Fibroblast of skin of left biceps (primary cell): ENCODE measurements at regions not wholly inside any gene's neighbourhood (a gene's known extent, or its start where the extent isn't known, plus 50 kb on each side); places are given as distances from the start of the nearest gene placed in this dataset.

Source experiments
- DNase-seq, 2 experiments: peaks; one replicate each; pipeline ENCODE4 v3.0.0-alpha.2; 2013; ENCODE audit warnings: low read depth in 2 of 2

DNA sequence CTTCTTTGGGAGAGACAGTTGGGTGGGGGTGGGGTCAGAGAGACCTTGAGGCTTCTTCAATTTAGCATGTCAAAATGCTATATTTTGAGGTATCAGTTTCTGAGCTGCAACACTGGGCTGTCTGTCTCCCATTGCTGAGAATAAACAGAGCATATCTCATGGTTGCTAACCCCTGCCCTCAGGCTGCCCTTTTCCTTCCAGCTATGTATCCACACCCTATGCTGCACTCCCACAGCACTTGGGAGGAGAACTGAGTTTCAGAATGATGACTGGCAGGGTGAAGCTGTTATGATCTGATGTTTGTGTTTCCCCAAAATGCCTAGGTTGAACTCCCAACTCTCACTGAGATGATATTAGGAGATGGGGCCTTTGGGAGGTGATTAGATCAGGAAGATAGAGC, 794.0 kb downstream of the RNF144A start:
- DNase-seq, result no peak

DNA sequence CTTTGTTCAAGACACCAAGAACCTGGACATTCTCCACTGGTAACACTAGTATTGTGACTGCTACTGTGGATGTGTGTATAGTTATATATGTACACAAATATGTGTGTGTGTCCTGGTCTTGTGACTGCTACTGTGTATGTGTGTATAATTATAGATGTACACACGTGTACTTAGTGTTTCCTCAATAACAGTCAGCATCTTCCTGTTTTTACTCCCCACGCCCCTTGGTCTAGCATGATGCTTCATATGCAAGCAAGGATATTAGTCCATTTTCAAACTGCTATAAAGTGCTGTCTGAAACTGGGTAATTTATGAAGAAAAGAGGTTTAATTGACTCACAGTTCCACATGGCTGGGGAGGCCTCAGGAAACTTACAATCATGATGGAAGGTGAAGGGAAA, 802.7 kb downstream of the RNF144A start:
- no peak for DNase-seq

DNA sequence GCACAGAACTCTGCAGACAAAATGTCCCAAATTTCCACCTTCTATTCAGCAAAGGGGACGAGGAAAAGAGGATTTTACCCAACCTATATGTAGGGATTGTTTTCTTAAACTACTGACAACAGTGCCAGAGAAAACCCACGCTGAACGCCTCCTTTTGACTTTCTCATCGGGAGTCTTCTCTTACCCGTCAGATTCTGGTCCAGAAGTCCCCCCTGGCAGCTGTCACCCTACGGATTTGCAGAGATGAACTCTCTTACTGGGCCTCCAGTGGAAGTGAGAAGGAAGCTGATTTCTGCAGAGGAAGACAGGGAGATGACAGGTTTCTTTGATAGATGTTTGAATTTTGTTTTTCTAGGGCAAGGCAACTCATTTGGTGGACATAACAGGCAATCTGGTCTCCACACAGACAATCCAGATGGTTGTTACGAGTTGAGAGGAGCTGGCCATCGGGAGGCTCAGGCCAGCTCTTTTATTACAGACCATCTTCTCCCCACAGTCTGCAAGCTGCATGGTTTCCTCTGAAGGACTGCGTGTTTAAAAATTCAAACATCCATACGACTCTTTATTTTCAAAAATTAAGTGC, 804.3 kb downstream of the RNF144A start:
- no peak for DNase-seq

- DNase-seq, result no peak
Observed at GRCh38 chr2:7722212-7722910, 805.1 kb downstream of the RNF144A start.

DNA sequence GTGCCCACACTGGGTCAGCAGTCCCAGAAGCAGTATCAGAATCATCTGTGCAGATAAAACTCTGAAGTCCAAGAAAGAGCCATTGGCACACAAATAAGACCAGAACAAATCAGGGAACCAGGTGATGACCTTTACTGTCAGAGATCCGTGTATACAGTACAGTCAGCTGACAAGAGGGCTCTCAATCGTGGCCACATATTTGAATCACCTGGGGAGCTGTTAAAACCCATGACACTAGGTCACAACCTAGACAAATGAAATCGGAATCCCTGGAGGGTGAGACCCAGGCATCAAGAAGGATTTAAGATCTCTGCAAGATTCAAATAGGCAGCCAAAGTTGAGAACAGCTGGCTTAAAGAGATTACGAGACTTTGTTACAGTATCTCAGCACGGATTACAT, 807.1 kb downstream of the RNF144A start:
- DNase-seq, result no peak

DNA sequence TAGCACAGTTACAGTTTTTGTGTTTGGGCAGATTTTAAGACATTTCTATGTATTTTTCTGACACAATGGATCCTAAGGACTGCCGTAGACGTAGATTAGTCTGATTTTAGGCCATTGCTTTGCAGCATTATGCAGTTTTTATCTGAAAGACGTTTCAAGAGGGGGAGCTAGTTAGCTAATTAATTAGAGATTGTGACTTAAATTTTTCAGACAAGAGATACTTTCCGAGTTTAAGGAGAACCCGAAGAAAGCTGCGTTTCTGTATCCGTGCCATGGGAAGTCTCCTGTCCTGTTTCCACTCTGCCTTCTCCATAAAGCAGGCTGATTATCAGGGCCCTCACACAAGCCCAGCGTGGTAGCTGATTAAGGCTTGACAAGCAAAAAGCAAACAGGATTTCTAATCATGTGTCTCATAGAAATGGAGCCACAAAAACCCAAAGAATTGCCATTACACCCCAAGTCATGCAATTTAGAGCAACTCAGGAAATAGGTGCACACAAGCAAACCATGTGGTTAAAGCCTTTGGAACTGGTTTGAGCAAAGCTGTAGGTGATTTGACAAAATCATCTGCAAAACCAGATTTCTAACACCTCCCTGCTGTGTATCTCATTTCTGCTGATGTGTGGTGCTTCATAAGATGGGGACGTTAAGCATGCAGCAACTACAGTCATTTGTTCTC, 808.1 kb downstream of the RNF144A start:
- peak in 1 of 2 experiments; percentile 16 for DNase-seq

DNA sequence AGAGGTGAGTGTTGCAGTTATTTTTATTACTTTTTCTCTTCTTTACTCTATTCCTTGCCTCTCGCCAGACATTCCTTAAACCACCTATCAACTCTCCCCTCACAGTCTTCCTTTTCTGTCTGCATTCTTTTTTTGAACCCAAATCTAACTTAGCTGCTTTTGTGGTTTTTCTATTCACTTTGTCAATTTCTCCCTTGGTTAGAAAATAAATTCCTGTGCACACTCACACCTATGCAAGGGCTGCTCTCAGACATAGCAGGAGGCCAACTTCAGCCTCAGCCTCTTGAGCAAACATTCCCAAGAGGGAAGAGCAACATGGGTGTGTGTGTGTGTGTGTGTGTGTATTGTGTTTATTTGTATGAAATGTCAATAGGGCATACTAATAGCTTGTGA, 808.6 kb downstream of the RNF144A start:
- DNase-seq, result peak in 1 of 2 experiments; percentile 26

DNA sequence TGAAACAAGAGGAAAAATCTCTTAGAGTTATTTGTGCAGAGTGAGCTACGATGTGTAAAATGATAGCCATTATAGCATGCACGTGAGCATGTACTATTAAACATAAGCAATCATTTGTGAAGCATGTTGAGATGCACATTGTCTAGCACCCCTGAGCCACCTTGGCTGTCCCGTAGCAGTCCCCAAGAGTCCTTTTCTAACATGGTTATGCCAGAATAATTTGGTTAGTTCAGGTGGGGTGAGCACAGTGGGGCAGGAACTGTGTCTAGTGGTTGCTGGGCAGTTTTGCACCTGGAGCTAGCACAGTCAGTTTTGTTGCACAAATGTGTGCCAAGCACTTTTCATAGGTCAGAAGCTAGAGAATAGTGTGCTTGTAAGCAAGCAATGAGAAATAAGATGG, 809.8 kb downstream of the RNF144A start:
- no peak for DNase-seq

GRCh38 chr2:7728388-7728787, 811.2 kb downstream of the RNF144A start:
- no peak for DNase-seq

GRCh38 chr2:7730449-7730848, 813.2 kb downstream of the RNF144A start:
- DNase-seq, result no peak

GRCh38 chr2:7730990-7731389, 813.8 kb downstream of the RNF144A start:
- no peak for DNase-seq

DNA sequence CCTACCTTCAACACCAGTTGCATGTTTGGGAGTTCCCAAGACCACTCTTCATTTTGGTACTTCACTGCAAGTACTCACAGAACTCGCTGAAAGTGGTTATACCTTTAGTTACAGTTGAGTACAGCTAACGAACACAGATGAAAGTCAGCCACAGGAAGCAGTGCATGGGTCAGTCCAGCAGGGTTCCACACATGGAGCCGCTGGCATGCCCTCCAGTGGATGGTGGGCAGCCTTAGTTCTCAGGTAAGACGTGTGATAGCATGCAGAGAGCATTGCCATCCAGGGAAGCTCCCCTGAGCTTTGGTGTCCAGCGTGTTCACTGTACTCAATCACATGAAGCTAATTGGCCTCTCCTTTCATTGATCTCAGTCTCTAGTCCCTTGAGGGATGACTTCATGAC, 815.3 kb downstream of the RNF144A start:
- DNase-seq, result no peak

GRCh38 chr2:7736646-7737305, 819.6 kb downstream of the RNF144A start:
- DNase-seq, result peak in 1 of 2 experiments; percentile 17

GRCh38 chr2:7738596-7738995, 821.4 kb downstream of the RNF144A start:
- peak in 1 of 2 experiments; percentile 10 for DNase-seq

DNA sequence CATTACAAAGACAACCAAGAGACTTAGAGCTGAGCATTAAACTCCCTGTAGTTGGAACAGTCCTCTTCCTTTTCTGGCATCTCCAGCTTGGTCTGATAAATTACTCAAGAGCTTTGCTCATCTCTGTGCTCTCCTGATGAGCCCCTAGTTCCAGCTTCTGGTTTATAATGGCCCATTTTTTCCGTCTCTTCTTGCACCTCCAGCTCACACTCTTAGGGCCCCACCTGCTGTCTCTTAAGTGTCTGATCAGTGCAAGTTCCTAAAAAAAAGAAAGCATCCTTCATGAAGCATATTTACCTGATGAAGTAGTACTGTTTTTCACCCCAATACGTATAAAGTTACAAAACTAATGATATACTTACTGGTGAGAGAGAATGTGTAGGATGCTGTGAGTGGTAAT, 822.9 kb downstream of the RNF144A start:
- no peak for DNase-seq

DNA sequence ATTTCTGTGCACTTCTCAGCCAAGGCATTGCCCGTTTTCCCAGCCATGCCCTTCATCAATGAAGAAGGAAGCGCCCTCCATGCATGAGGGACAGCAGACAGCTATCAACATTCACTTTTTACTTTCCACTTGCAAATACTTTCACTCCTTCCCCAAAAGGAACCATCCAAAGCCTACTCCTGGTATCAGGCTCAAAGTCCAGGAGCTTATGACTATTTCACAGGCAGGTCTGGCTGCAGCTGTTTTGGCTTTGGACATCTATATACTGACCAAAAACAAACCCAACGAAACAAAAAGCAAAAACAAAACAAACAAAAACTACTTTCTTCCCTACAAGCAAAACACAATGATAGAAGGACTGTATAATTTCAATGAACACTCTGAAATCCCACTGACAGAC, 825.1 kb downstream of the RNF144A start:
- no peak for DNase-seq

DNA sequence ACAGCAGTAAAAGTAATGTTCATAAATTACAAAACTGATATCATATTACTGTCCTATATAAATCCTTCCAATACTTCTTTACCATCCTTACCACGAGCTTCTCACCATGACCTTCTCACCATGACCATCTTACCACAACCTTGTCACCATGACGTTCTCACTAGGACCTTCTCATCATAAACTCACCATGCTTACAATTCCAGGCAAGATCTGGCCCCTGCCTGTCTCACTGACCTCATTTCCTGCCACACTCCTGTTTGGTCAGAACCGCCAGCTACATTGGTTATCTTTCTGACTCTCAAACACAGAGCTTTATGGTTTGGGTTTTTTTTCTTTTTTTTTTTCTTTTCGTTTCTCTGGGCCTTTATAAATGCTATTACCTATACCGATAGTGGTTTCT, 827.6 kb downstream of the RNF144A start:
- no peak for DNase-seq

- DNase-seq, result no peak
Observed at GRCh38 chr2:7745369-7745768, 828.2 kb downstream of the RNF144A start.

DNA sequence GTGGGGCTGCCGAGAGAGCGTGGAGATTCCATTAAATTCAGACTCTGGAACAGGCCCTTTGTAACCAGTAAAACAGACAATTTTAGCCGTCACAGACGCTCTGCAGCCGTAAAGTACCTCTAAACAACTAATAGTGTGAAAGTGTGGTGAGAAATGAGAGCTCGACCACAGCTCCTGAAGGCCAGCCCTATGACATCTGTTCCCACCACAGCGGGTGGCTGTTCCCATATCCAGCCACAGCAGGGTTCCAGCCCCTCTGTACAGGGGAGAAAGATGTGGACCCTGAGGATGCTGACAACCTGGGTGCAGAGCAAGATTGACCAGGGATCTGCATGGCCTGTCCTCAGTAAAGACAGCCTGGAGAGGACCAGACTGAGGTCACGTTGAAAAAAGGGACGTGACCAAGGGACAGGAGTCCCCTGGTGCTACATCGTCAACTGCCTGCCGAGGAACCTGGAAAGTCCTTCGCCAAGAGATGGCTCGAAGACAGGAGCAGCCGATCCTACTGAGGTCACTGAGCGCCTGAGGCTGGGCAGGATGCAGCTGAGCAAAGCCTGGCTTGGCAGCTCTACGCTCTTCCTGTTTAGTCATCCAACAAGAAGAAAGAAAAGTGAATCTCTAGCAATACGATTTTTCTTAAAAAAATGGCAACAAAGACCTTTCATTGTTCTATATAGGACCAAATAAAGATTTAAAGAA, 831.7 kb downstream of the RNF144A start:
- no peak for DNase-seq

GRCh38 chr2:7749895-7750559, 832.8 kb downstream of the RNF144A start:
- no peak for DNase-seq

DNA sequence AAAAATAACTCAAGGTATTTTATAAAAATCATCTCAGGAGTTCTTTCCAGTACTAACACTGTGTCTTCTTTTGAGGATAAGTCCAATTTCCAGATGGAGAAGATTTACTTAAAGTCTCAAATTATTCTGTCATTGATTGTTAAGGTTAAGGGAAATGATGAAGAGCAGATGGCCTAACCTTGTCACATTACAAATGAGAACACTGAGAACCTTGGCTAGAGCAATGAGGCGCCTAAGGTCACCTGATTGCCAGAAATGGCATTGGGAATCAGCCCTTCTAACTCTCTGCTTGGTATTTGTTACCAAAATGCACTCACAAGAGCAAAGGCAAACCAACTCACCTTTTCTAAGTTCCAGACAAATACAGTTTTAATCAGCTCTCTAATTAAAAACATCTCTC, 835.1 kb downstream of the RNF144A start:
- DNase-seq, result no peak

DNA sequence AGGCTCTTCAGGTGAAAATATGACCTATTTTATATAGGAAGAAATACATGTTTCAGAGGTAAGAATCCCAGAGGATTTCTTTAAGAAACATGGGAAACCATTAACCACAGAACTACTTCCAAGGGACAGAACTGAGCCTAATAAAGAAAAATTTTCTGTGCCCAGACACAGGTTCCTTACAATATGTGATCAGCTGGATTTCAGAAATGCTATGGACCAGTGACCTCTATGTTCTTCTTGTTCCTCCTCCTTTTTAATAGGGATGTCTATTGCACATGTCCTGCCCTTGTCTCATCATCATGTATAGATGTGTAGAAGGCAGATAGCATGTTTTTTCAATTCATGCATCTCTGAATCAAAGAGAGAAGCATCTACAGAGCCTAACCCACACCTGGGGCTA, 836.6 kb downstream of the RNF144A start:
- no peak for DNase-seq
